H9 (cell line): ENCODE measurements at regions not wholly inside any gene's neighbourhood (a gene's known extent, or its start where the extent isn't known, plus 50 kb on each side); places are given as distances from the start of the nearest gene placed in this dataset.

ENCODE experiments used
- DNase-seq: peaks from one replicate; pipeline ENCODE4 v3.0.0-alpha.2; 2017
- H2AFZ ChIP-seq: one replicate; pipeline ENCODE4 v1.6.1; 2013; ENCODE audit warnings: mild to moderate bottlenecking, low read length, control low read depth, moderate library complexity
- H2AK5ac ChIP-seq: 2 replicates; pipeline ENCODE4 v1.6.1; 2013; ENCODE audit warnings: low read length, control low read depth, mixed read lengths; ENCODE audit not compliant: insufficient read length
- H2BK120ac ChIP-seq: one replicate; pipeline ENCODE4 v1.6.1; 2013; ENCODE audit warnings: low read depth, mild to moderate bottlenecking, low read length, control low read depth, inconsistent platforms; ENCODE audit not compliant: poor library complexity, severe bottlenecking
- H2BK12ac ChIP-seq: 2 replicates; pipeline ENCODE4 v1.6.1; 2013; ENCODE audit warnings: low read length, control low read depth, mixed read lengths, low read depth; ENCODE audit not compliant: insufficient read length
- H2BK15ac ChIP-seq: 2 replicates; pipeline ENCODE4 v1.6.1; 2013; ENCODE audit warnings: low read depth, low read length, control low read depth
- H2BK20ac ChIP-seq: one replicate; pipeline ENCODE4 v1.6.1; 2013; ENCODE audit warnings: low read depth, mild to moderate bottlenecking, low read length, control low read depth, inconsistent platforms; ENCODE audit not compliant: poor library complexity, severe bottlenecking
- H2BK5ac ChIP-seq: 2 replicates; pipeline ENCODE4 v1.6.1; 2013; ENCODE audit warnings: low read length, control low read depth, mixed read lengths; ENCODE audit not compliant: insufficient read length
- H3K14ac ChIP-seq: 2 replicates; pipeline ENCODE4 v1.6.1; 2013; ENCODE audit warnings: low read length, control low read depth; ENCODE audit not compliant: insufficient read depth
- H3K18ac ChIP-seq: 2 replicates; pipeline ENCODE4 v1.6.1; 2013; ENCODE audit warnings: low read depth, mild to moderate bottlenecking, mixed read lengths, low read length, control low read depth; ENCODE audit not compliant: insufficient read length
- H3K23ac ChIP-seq: 2 replicates; pipeline ENCODE4 v1.6.1; 2013; ENCODE audit warnings: low read length, control low read depth, mixed read lengths, low read depth; ENCODE audit not compliant: insufficient read length
- H3K23me2 ChIP-seq: 2 replicates; pipeline ENCODE4 v1.6.1; 2013; ENCODE audit warnings: low read depth, mild to moderate bottlenecking, mixed read lengths, low read length, control low read depth; ENCODE audit not compliant: insufficient read length, poor library complexity, severe bottlenecking
- H3K27ac ChIP-seq: 2 replicates; pipeline ENCODE4 v1.5.1; 2013; ENCODE audit warnings: low read length, control low read depth, mixed read lengths, low read depth; ENCODE audit not compliant: insufficient read length
- H3K27me3 ChIP-seq: 2 replicates; pipeline ENCODE4 v1.6.1; 2013; ENCODE audit warnings: low read length, control low read depth, inconsistent platforms; ENCODE audit not compliant: insufficient read depth
- H3K4ac ChIP-seq: 2 replicates; pipeline ENCODE4 v1.6.1; 2013; ENCODE audit warnings: low read depth, mild to moderate bottlenecking, control low read depth, inconsistent platforms, low read length, moderate library complexity
- H3K4me1 ChIP-seq: 2 replicates; pipeline ENCODE4 v1.6.1; 2013; ENCODE audit warnings: low read length, control low read depth, inconsistent platforms; ENCODE audit not compliant: insufficient read depth
- H3K4me2 ChIP-seq: 2 replicates; pipeline ENCODE4 v1.6.1; 2013; ENCODE audit warnings: low read length, control low read depth, mixed read lengths; ENCODE audit not compliant: insufficient read length, insufficient read depth
- H3K56ac ChIP-seq: 2 replicates; pipeline ENCODE4 v1.6.1; 2013; ENCODE audit warnings: low read depth, mild to moderate bottlenecking, mixed read lengths, low read length, control low read depth; ENCODE audit not compliant: insufficient read length
- H3K79me1 ChIP-seq: 2 replicates; pipeline ENCODE4 v1.6.1; 2013; ENCODE audit warnings: low read depth, mild to moderate bottlenecking, moderate library complexity, low read length, control low read depth, inconsistent platforms; ENCODE audit not compliant: insufficient read depth, poor library complexity, severe bottlenecking
- H3K79me2 ChIP-seq: 2 replicates; pipeline ENCODE4 v1.6.1; 2013; ENCODE audit warnings: low read length, control low read depth, inconsistent platforms; ENCODE audit not compliant: insufficient read depth
- H3K9ac ChIP-seq: 2 replicates; pipeline ENCODE4 v1.6.1; 2013; ENCODE audit warnings: low read length, control low read depth, mixed read lengths; ENCODE audit not compliant: insufficient read length; ENCODE audit errors: extremely low read depth
- H3K9me3 ChIP-seq: one replicate; pipeline ENCODE4 v1.6.1; 2013; ENCODE audit warnings: low read depth, low read length, inconsistent platforms; ENCODE audit not compliant: control insufficient read depth
- H3T11ph ChIP-seq: one replicate; pipeline ENCODE4 v1.6.1; 2013; ENCODE audit warnings: mild to moderate bottlenecking, low read length, control low read depth, inconsistent platforms
- H4K20me1 ChIP-seq: one replicate; pipeline ENCODE4 v1.6.1; 2013; ENCODE audit not compliant: control insufficient read depth, insufficient read length, insufficient read depth
- H4K5ac ChIP-seq: 2 replicates; pipeline ENCODE4 v1.6.1; 2013; ENCODE audit warnings: low read depth, mild to moderate bottlenecking, mixed read lengths, low read length, control low read depth; ENCODE audit not compliant: insufficient read length
- H4K8ac ChIP-seq: replicated peaks from 2 replicates; pipeline ENCODE4 v1.6.1; 2013; ENCODE audit warnings: low read length, control low read depth, mixed read lengths, low read depth; ENCODE audit not compliant: insufficient read length
- H4K91ac ChIP-seq: 2 replicates; pipeline ENCODE4 v1.6.1; 2013; ENCODE audit warnings: low read depth, mild to moderate bottlenecking, moderate library complexity, mixed read lengths, low read length, control low read depth; ENCODE audit not compliant: insufficient read length
- H3K27ac Mint-ChIP-seq, 3 experiments: 2 replicates in 2 of 3; 3 replicates in 1 of 3; pipeline ENCODE4 v1.8.0; 2020 to 2021; ENCODE audit warnings: mixed read lengths in 3 of 3, mild to moderate bottlenecking in 1 of 3, moderate library complexity in 1 of 3
- H3K27me3 Mint-ChIP-seq: 2 replicates; pipeline ENCODE4 v1.8.0; 2021; ENCODE audit warnings: low read depth, mild to moderate bottlenecking, moderate library complexity, mixed read lengths
- H3K36me3 Mint-ChIP-seq, 3 experiments: 2 replicates in 2 of 3; 3 replicates in 1 of 3; pipeline ENCODE4 v1.8.0; 2020 to 2021; ENCODE audit warnings: low read depth in 3 of 3, mixed read lengths in 3 of 3; ENCODE audit not compliant: insufficient read depth in 1 of 3
- H3K4me1 Mint-ChIP-seq, 2 experiments: 2 replicates each; pipeline ENCODE4 v1.8.0; 2020; ENCODE audit warnings: mixed read lengths in 2 of 2
- H3K4me3 Mint-ChIP-seq, 2 experiments: 2 replicates in 1 of 2; 3 replicates in 1 of 2; pipeline ENCODE4 v1.8.0; 2020 to 2021; ENCODE audit warnings: mild to moderate bottlenecking in 2 of 2, mixed read lengths in 2 of 2, moderate library complexity in 1 of 2
- H3K9me3 Mint-ChIP-seq, 2 experiments: 2 replicates in 1 of 2; 3 replicates in 1 of 2; pipeline ENCODE4 v1.8.0; 2020; ENCODE audit warnings: mild to moderate bottlenecking in 2 of 2, mixed read lengths in 2 of 2, moderate library complexity in 1 of 2
- TF ChIP-seq, protein P1 (sequence below): fragments of 200-600 bp; sonication (generic); conservative IDR thresholded peaks from 3 replicates; pipeline ENCODE4 v1.8.0; 2021; ENCODE audit warnings: antibody characterized with exemption, mild to moderate bottlenecking

- Histone ChIP-seq H3K27me3 (no peaks in the 10 kb centered on the region), H3K23ac (no peak overlapping the region)
- H3K36me3 Mint-ChIP-seq = no peaks in the 10 kb centered on the region; a peak in 1 of 7 replicates
Observed at GRCh38 chr3:94433811-94434210, 370.9 kb downstream of the NSUN3 start.

More at GRCh38 chr3:94433811-94434210, 370.9 kb downstream of the NSUN3 start:
- no peak overlapping the region for H3K4me2 ChIP-seq
- no peak overlapping the region for H2AFZ ChIP-seq
- no peak overlapping the region for H3T11ph ChIP-seq
- Mint-ChIP-seq H3K27me3 (no peaks in the 10 kb centered on the region), H3K9me3 (no peaks in the 10 kb centered on the region), H3K27ac (no peak overlapping the region), H3K4me3 (no peak overlapping the region), H3K4me1 (peaks cover 0 to 3% of the 10 kb centered on the region in 2 experiments; a peak in 1 of 4 replicates)
- no peaks in the 10 kb centered on the region for H3K79me2 ChIP-seq
- H2BK120ac ChIP-seq = no peak overlapping the region
- TF ChIP-seq, protein P1, sequence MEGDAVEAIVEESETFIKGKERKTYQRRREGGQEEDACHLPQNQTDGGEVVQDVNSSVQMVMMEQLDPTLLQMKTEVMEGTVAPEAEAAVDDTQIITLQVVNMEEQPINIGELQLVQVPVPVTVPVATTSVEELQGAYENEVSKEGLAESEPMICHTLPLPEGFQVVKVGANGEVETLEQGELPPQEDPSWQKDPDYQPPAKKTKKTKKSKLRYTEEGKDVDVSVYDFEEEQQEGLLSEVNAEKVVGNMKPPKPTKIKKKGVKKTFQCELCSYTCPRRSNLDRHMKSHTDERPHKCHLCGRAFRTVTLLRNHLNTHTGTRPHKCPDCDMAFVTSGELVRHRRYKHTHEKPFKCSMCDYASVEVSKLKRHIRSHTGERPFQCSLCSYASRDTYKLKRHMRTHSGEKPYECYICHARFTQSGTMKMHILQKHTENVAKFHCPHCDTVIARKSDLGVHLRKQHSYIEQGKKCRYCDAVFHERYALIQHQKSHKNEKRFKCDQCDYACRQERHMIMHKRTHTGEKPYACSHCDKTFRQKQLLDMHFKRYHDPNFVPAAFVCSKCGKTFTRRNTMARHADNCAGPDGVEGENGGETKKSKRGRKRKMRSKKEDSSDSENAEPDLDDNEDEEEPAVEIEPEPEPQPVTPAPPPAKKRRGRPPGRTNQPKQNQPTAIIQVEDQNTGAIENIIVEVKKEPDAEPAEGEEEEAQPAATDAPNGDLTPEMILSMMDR = no peak
- no peak overlapping the region for H3K27ac ChIP-seq
- H2BK20ac ChIP-seq = no peak overlapping the region
- no peak overlapping the region for H2BK5ac ChIP-seq
- no peaks in the 10 kb centered on the region for H3K9me3 ChIP-seq
- H3K79me1 ChIP-seq = no peaks in the 10 kb centered on the region
- no peaks in the 10 kb centered on the region for H3K4me1 ChIP-seq
- H2BK12ac ChIP-seq = no peak overlapping the region
- H3K4ac ChIP-seq = no peak overlapping the region
- H4K5ac ChIP-seq = no peak overlapping the region
- no peak overlapping the region for H3K9ac ChIP-seq
- DNase-seq = no peak
- H3K14ac ChIP-seq = no peak overlapping the region
- no peak overlapping the region for H2BK15ac ChIP-seq
- no peaks in the 10 kb centered on the region for H3K23me2 ChIP-seq
- H3K18ac ChIP-seq = no peak overlapping the region
- H2AK5ac ChIP-seq = no peak overlapping the region
- H3K56ac ChIP-seq = no peak overlapping the region
- no peak overlapping the region for H4K8ac ChIP-seq
- H4K20me1 ChIP-seq = no peaks in the 10 kb centered on the region
- no peak overlapping the region for H4K91ac ChIP-seq
